Stimulated activated CD8-positive, alpha-beta memory T cell treated with anti-CD3 and anti-CD28 coated beads, Interleukin-7, amount 100 ng/mL, for 48 hours (primary cell): ENCODE measurements at regions not wholly inside any gene's neighbourhood (a gene's known extent, or its start where the extent isn't known, plus 50 kb on each side); places are given as distances from the start of the nearest gene placed in this dataset.
"Not testable (repeated sequence)": the region's sequence is repeated elsewhere in the genome, so short reads cannot be mapped to it uniquely, and the experiment has no call there.

Source experiments
- DNase-seq, 2 donors: peaks; one replicate each; pipeline ENCODE4 v3.0.0-alpha.2; 2020; ENCODE audit warnings: low read depth in 1 of 2; ENCODE audit errors: extremely low read depth in 1 of 2

DNA sequence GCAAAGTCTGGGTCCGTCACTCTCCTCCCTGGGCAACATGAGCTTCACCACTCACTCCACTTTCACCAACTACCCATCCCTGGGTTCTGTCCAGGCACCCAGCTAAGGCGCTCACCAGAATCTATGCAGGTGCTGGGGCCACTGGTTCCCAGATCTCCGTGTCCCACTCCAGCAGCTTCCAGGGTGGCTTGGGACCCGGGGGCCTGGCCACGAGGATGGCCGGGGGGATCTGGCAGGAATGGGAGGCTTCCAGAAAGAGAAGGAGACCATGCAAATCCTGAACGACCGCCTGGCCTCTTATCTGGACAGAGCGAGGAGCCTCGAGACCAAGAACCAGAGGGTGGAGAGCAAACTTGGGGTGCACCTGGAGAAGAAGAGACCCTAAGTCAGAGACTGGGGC, 1611.0 kb upstream of the ACO1 start:
- DNase-seq = no peak

DNA sequence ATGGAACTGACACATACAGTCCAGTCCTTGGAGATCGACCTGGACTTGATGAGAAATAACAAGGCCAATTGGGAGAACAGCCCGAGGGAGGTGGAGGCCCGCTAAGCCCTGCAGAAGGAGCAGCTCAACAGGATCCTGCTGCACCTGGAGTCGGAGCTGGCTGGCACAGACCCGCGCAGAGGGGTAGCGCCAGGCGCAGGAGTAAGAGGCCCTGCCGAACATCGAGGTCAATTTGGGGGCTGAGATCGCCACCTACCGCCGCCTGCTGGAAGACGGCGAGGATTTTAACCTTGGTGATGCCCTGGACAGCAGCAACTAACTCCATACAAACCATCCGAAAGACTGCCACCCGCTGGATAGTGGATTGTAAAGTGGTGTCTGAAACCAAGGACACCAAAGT, 1610.1 kb upstream of the ACO1 start:
- DNase-seq = no peak

GRCh38 chr9:30775236-30775635, 1609.2 kb upstream of the ACO1 start:
- no peak for DNase-seq

DNA sequence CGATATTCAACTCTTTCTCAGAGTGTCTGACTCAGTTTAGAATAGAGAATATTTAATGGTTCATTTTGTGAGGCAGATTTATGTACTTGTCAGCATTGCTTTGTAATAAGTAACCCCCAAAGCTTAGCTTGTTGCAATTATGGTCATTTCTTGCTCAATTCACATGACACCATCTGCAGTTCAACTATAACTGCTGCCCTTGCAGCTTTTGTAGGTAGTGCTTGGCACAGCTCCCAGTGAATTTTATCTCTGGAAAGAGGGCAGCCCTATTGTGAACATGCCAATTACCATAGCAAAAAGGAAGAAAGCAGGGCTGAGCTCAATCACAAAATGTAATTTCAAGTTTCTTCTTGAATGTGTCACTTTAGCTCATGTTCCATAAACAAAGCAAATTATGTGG, 1587.7 kb upstream of the ACO1 start:
- DNase-seq = no peak

DNA sequence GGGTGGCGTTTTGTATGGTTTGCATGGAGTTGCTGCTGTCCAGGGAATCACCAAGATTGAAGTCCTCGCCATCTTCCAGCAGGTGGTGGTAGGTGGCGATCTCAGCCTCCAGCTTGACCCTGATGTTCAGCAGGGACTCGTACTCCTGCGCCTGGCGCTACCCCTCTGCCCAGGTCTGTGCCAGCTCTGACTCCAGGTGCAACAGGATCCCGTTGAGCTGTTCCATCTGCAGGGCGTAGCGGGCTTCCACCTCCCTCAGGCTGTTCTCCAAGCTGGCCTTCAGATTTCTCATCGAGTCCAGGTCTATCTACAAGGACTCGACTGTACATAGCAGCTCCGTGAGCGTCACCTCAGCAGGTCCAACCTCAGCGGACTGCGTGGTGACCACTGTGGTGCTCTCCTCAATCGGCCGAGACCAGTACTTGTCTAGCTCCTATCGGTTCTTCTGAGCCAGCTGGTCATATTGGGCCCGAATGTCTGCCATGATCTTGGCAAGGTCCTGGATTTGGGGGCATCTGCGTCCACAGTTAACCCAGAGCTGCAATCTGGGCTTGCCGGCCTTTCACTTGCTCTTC, 1584.8 kb upstream of the ACO1 start:
- DNase-seq = no peak

DNA sequence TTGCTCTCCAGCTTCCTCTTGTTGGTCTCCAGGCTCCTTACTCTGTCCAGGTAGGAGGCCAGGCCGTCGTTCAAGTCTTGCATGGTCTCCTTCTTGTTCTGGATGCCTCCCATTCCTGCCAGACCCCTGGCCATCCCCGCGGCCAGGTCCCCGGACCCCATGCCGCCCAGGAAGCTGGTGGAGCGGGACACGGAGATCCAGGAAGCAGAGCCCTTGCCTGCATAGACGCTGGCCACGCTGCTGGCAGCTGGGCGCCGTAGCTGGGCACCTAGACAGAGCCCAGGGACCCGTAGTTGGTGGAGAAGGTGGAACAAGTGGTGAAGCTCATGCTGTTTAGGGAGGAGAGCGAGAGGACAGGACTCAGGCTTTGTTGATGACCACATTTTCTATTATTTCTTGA, 1584.0 kb upstream of the ACO1 start:
- no peak for DNase-seq

DNA sequence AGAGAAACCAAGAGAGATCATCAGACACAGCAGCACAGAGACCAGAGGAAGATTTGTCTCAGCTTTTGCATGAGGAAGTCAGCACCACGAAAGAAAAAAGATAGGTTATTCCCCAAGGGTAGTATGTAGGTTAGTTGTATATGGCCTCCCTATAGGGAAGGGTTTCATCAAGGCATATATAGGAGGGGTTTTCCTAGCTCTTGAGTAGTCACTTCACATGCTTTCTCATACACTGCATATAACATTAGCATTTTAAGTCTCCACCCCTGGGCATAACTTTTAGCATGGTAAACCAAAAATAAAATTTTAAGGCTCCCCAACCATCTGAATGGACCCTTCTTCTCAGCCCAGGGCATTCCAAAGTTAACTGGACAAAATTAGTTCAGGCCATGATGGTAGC, 1571.6 kb upstream of the ACO1 start:
- no peak for DNase-seq

GRCh38 chr9:30815585-30815984, 1568.9 kb upstream of the ACO1 start:
- DNase-seq = no peak

GRCh38 chr9:30845136-30845535, 1539.3 kb upstream of the ACO1 start:
- no peak for DNase-seq

DNA sequence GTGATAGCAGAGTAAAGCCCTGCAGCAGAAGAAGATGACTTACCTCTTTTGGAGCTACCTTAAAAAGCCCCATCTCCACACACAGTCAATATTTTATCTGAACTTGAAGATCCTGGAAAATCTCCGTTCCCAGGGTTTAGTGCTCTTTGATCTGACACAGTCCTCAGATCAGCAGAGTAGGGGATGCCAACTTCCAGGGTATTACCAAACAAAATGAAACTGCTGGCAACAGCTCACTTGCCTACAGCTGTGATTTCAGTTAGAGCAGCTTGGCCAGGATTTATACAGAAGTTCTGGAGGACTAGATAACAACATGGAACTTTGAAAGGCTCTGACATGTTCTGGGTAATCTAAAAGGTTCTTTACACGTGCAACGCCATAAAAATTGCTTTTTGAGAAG, 1537.8 kb upstream of the ACO1 start:
- DNase-seq = no peak

DNA sequence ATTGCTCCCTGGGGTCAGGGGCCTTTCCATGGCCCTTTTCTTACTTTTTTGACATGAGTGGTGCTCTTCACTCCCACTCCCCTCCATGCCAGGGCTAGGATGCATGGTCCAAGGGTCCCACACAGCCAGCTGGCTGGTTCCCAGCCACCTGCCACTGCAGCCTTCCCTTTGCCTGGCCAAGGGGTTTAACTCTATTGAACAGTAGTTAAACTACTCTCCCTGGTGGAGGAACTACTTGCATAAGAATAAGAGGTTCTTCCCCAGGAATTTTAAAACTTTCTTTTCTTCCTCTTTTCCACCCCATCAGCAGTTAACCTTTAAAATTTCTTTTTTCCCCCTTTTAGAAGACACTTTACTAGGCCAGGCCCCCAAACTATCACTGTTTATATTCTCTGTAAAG, 1532.8 kb upstream of the ACO1 start:
- no peak for DNase-seq

- DNase-seq = no peak
Observed at GRCh38 chr9:30900706-30901105, 1483.7 kb upstream of the ACO1 start.

DNA sequence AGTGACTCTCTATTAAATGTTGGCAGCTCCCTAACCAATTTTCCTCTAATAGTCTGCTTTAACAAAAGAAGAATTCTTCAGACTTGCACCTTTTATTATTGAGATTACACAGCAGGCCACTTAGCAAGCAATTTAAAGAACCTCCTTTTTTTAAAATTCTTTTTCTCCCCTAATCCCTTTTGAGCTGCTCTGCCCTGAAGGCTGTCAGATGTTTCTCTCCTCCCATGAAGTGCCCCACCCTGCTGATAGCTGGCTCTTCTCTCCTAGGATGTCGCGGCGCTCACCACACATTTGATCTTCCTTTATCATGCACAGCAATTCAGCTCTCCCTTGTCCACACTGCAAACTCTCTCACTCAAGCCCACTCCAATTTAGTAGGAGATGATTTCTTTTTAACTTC, 1471.1 kb upstream of the ACO1 start:
- DNase-seq = no peak

DNA sequence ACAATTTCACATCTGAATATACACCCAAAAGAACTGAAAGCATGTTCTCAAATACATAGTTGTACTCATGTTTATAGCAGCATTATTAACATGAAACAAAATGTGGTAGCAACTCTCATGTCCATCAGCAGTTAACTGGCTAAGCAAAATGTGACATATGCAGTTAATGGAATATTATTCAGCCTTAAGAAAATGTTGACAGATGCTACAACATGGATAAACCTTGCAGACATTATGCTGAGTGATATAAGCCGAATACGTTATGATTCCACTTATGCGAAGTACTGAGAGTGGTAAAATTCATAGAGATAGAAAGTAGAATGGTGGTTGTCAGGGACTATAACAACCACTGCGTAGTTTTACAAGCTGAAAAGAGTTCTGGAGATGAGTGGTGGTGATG, 1469.0 kb upstream of the ACO1 start:
- DNase-seq = no peak

DNA sequence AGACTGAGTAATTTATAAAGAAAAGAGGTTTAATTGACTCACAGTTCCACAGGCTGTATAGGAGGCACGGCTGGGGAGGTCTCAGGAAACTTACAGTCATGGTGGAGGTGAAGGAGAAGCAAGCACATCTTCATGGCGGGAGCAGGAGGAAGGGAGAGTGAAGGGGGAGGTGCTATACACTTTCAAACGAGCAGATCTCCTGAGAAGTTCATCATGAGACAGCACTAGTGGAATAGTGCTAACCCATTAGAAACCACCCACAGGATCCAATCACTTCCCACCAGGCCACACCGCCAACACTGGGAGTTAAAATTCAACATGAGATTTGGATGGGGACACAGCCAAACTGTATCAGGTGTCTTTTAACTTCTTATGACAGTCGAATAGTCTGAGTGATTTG, 1459.3 kb upstream of the ACO1 start:
- DNase-seq = no peak

- no peak for DNase-seq
Observed at GRCh38 chr9:30925635-30926034, 1458.8 kb upstream of the ACO1 start.

DNA sequence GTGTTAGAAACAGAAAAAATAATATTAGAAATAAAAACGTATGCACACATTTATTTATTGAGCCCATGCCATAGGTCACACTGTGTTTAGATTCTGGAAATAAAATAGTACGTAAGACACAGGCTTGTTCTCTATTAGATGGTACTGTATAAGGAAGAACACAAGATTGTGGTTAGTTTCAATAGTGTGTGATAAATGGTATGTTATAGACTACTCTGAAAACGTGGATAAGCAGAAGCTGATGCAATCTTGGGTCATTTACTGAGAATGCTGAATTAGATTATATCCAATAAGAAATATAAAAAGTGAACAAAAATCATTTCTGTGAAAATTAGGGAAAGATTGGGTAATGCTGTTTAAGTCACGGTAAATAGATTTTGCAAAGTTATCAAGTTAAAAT, 1456.4 kb upstream of the ACO1 start:
- DNase-seq = no peak

DNA sequence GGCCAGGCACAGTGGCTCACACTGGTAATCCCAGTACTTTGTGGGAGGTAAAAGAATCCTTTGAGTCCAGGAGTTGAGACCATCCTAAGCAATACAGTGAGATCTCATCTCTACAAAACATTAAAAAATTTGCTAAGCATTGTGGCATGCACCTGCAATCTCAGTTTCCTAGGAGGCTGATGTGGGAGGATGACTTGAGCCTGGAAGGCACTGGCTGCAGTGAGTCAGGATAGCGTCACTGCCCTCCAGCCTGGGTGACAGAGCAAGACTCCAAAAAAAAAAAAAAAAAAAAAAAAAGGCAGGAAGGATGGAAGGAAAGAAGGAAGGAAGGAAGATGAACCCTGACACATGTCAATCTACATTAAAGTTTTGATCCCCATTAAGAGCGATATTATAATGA, 1452.2 kb upstream of the ACO1 start:
- no peak for DNase-seq

DNA sequence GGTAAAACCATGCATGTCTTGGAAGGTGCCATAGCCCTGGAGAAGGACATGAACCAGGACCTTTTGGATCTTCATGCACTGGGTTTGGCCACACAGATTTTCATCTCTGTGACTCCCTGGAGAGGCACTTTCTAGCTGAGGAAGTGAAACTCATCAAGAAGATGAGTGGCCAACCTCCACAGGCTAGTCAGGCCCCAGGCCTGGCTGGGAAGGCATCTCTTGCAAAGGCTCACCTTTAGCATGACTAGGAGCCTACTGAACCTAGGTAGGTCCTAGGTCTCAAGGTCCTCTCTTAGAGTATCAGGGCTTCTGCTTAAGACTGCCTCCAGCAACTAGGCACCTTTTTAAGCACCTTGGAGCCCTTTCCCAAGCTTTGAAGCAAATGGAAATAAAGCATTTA, 1448.7 kb upstream of the ACO1 start:
- no peak for DNase-seq

GRCh38 chr9:30937106-30937505, 1447.3 kb upstream of the ACO1 start:
- DNase-seq = no peak

DNA sequence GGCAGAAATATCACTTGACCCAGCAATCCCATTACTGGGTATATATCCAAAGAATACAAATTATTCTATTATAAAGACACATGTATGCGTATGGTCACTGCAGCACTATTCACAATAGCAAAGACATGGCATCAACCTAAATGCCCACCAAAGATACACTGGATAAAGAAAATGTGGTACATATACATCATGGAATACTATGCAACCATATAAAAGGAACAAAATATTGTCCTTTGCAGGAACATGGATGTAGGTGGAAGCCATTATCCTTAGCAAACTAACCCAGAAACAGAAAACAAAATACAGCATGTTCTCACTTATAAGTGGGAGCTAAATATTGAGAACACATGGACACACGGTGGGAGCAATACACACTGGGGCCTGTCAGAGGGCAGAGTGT, 1441.6 kb upstream of the ACO1 start:
- DNase-seq = not testable (repeated sequence)

DNA sequence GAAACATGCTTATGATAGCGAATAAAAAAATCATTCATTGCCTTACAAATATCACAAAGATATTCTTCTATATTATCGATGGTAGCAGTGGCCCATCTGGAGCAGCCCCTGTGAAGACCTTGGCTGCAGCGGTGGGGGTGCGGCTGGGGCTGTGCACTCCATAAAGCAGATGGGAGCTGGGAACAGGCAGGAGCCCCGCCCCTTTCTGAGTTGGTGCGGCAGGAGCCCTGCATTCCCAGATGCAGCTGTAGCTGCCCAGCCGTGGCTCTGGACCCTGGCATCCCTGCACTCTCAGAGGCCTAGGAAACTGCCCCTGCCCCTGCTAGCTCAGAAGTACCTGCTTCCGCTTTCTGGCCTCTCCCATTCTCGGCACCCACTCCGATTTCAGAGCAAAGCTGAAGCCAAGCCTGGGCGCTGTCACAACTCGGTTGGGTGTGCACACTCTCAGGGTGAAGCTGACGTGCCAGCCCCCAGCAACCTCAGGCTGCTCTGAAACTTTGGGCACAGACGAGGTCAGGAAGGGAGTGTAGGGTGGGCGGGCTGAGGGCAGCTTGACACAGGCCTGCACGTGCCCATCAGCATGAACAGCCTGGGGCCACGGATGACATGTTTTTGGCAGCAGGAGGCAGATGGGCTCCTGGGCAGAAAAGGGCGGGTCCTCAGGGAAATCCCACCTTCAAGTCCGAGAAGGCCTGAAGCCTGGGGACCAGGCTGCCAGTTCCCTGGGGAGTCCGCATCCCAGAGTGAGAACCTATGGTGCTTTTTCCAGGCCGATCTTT, 1440.8 kb upstream of the ACO1 start:
- no peak for DNase-seq

DNA sequence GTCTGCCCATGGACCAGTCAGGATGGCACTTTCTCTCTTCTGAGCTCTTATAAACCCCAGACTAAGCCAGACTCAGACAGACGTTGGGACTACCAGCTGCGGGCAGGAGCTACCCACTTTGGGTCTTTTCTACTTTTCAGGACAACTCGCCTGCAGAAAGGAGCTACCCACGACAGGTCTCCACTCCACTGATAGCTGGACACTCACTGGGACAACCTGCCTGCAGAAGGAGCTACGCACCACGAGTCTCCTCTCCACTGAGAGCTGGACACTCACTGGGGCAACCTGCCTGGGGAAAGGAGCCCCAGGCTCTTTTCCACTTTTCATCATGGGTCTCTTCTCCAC, 1440.2 kb upstream of the ACO1 start:
- no peak for DNase-seq
